ENCODE measurements at regions not wholly inside any gene's neighbourhood (a gene's known extent, or its start where the extent isn't known, plus 50 kb on each side); places are given as distances from the start of the nearest gene placed in this dataset.

GRCh38 chr14:92259613-92260357 lies 63.2 kb upstream of the SLC24A4 start (continued):
- TF ChIP-seq CSRNP3 (CRISPR knock-in tag; IDR thresholded peaks at IDR 0.05) (no peak), TOX (CRISPR knock-in tag; IDR thresholded peaks at IDR 0.05; ENCODE audit: borderline replicate concordance) (no peak), ZNF70 (CRISPR knock-in tag; IDR thresholded peaks at IDR 0.05) (no peak), TCF4 (CRISPR knock-in tag; IDR thresholded peaks at IDR 0.05; ENCODE audit: borderline replicate concordance) (no peak)

DNA sequence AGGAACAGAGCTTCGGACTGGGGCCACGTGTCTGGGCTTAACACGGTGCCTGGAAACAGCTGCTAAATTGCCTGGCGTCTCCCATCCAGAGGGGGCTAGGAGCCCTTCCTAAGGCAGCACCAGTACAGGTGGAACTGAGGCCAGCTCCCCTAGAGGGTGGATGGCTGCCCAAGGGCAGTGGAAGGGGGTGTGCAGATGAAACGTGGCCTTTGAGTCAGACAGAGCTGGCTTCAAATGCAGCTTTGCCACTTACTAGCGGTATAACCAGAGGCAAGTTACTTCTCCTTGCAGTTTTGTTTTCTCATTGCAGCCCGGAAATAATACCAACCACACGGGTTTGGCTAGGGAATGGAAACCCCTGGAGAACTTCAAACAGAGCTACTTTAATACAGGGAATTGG lies 59.3 kb upstream of the SLC24A4 start:
- ATAC-seq: no peak; the same call in 2 of the 3 replicates
- TF ChIP-seq CSRNP3 (CRISPR knock-in tag; IDR thresholded peaks at IDR 0.05): no peak
- no peak for TF ChIP-seq ZFP30 (CRISPR knock-in tag; IDR thresholded peaks at IDR 0.05)
- TF ChIP-seq POU6F1 (CRISPR knock-in tag; IDR thresholded peaks at IDR 0.05; ENCODE audit: borderline replicate concordance, low read depth): no peak
- no peak for TF ChIP-seq CSDC2 (CRISPR knock-in tag; IDR thresholded peaks at IDR 0.05)
- no peak for TF ChIP-seq CREB5 (CRISPR knock-in tag; IDR thresholded peaks at IDR 0.05; ENCODE audit: low read depth)
- no peak for TF ChIP-seq SNAI2 (CRISPR knock-in tag; IDR thresholded peaks at IDR 0.05)
- no peak for TF ChIP-seq ZFP3 (CRISPR knock-in tag; IDR thresholded peaks at IDR 0.05)
- no peak for TF ChIP-seq OSR1 (CRISPR knock-in tag; IDR thresholded peaks at IDR 0.05)
- no peak for TF ChIP-seq TOX (CRISPR knock-in tag; IDR thresholded peaks at IDR 0.05; ENCODE audit: borderline replicate concordance)
- TF ChIP-seq ZNF565 (CRISPR knock-in tag; conservative IDR thresholded peaks at IDR 0.05; ENCODE audit: low read depth): no peak
- no peak for TF ChIP-seq ZC3H10 (CRISPR knock-in tag; IDR thresholded peaks at IDR 0.05)
- TF ChIP-seq RARB (CRISPR knock-in tag; IDR thresholded peaks at IDR 0.05): no peak
- no peak for TF ChIP-seq GLIS3 (CRISPR knock-in tag; IDR thresholded peaks at IDR 0.05)
- TF ChIP-seq ZNF8 (CRISPR knock-in tag; IDR thresholded peaks at IDR 0.05): no peak
- no peak for TF ChIP-seq ESRRG (CRISPR knock-in tag; IDR thresholded peaks at IDR 0.05)

DNA sequence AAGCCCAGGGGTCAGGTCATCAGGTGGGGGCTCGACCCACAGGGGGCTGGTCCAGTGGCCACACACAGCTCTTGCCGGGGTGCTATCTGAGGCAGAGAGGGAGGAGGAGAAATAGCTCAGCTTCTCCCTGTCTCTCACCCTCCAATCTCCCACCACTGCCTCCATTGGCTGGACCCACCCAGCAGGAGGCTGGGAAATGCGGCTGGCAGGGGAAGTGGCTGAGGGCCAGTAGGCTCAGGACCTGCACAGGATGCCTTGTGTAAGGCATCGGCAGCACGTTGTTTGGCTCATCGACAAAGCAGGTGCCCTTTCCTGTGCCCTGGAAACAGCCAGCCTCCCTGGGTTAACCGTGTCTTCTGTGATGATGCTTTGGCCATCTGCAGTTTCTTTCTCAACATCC lies 58.8 kb upstream of the SLC24A4 start:
- no peak; the same call in 2 of the 3 replicates for ATAC-seq
- TF ChIP-seq SNAI2 (CRISPR knock-in tag; IDR thresholded peaks at IDR 0.05) (no peak), ZFP30 (CRISPR knock-in tag; IDR thresholded peaks at IDR 0.05) (no peak), ESRRG (CRISPR knock-in tag; IDR thresholded peaks at IDR 0.05) (no peak), TOX (CRISPR knock-in tag; IDR thresholded peaks at IDR 0.05; ENCODE audit: borderline replicate concordance) (no peak), ARNTL (CRISPR knock-in tag; IDR thresholded peaks at IDR 0.05; ENCODE audit: borderline replicate concordance, low read depth) (no peak), ISL1 (CRISPR knock-in tag; IDR thresholded peaks at IDR 0.05) (no peak)
- TF ChIP-seq, protein P1, sequence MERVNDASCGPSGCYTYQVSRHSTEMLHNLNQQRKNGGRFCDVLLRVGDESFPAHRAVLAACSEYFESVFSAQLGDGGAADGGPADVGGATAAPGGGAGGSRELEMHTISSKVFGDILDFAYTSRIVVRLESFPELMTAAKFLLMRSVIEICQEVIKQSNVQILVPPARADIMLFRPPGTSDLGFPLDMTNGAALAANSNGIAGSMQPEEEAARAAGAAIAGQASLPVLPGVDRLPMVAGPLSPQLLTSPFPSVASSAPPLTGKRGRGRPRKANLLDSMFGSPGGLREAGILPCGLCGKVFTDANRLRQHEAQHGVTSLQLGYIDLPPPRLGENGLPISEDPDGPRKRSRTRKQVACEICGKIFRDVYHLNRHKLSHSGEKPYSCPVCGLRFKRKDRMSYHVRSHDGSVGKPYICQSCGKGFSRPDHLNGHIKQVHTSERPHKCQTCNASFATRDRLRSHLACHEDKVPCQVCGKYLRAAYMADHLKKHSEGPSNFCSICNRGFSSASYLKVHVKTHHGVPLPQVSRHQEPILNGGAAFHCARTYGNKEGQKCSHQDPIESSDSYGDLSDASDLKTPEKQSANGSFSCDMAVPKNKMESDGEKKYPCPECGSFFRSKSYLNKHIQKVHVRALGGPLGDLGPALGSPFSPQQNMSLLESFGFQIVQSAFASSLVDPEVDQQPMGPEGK (CRISPR knock-in tag; IDR thresholded peaks at IDR 0.05; ENCODE audit: borderline replicate concordance): no peak

GRCh38 chr14:92266216-92266615 lies 56.7 kb upstream of the SLC24A4 start:
- ATAC-seq: no peak
- TF ChIP-seq, protein P2, sequence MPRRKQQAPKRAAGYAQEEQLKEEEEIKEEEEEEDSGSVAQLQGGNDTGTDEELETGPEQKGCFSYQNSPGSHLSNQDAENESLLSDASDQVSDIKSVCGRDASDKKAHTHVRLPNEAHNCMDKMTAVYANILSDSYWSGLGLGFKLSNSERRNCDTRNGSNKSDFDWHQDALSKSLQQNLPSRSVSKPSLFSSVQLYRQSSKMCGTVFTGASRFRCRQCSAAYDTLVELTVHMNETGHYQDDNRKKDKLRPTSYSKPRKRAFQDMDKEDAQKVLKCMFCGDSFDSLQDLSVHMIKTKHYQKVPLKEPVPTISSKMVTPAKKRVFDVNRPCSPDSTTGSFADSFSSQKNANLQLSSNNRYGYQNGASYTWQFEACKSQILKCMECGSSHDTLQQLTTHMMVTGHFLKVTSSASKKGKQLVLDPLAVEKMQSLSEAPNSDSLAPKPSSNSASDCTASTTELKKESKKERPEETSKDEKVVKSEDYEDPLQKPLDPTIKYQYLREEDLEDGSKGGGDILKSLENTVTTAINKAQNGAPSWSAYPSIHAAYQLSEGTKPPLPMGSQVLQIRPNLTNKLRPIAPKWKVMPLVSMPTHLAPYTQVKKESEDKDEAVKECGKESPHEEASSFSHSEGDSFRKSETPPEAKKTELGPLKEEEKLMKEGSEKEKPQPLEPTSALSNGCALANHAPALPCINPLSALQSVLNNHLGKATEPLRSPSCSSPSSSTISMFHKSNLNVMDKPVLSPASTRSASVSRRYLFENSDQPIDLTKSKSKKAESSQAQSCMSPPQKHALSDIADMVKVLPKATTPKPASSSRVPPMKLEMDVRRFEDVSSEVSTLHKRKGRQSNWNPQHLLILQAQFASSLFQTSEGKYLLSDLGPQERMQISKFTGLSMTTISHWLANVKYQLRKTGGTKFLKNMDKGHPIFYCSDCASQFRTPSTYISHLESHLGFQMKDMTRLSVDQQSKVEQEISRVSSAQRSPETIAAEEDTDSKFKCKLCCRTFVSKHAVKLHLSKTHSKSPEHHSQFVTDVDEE (CRISPR knock-in tag; IDR thresholded peaks at IDR 0.05): no peak
- TF ChIP-seq TCF4 (CRISPR knock-in tag; IDR thresholded peaks at IDR 0.05; ENCODE audit: borderline replicate concordance): no peak
- no peak for TF ChIP-seq CREB5 (CRISPR knock-in tag; IDR thresholded peaks at IDR 0.05; ENCODE audit: low read depth)
- no peak for TF ChIP-seq ZC3H10 (CRISPR knock-in tag; IDR thresholded peaks at IDR 0.05)
- TF ChIP-seq, protein P1 (CRISPR knock-in tag; IDR thresholded peaks at IDR 0.05; ENCODE audit: borderline replicate concordance): no peak
